Endodermal cell (in vitro differentiated cells): ENCODE measurements at regions not wholly inside any gene's neighbourhood (a gene's known extent, or its start where the extent isn't known, plus 50 kb on each side); places are given as distances from the start of the nearest gene placed in this dataset.

Experiments
- DNase-seq: peaks from one replicate; pipeline ENCODE4 v3.0.0-alpha.2; 2017
- H3K27ac ChIP-seq: 2 replicates; pipeline ENCODE4 v1.5.1; 2013; ENCODE audit warnings: mild to moderate bottlenecking, low read depth, low read length, moderate library complexity
- H3K27me3 ChIP-seq: 2 replicates; pipeline ENCODE4 v1.6.1; 2013; ENCODE audit warnings: mild to moderate bottlenecking, low read length, moderate library complexity; ENCODE audit not compliant: insufficient read depth, control insufficient read depth, poor library complexity, severe bottlenecking
- H3K36me3 ChIP-seq: 2 replicates; pipeline ENCODE4 v1.7.0; 2013; ENCODE audit warnings: mild to moderate bottlenecking, low read length, moderate library complexity; ENCODE audit not compliant: control insufficient read depth, insufficient read depth
- H3K4me1 ChIP-seq: one replicate; pipeline ENCODE4 v1.7.0; 2013; ENCODE audit warnings: low read length; ENCODE audit not compliant: control insufficient read depth, insufficient read depth
- H3K4me3 ChIP-seq: 2 replicates; pipeline ENCODE4 v1.5.1; 2013; ENCODE audit warnings: mild to moderate bottlenecking, low read length, moderate library complexity
- H3K9ac ChIP-seq: 2 replicates; pipeline ENCODE4 v1.6.1; 2013; ENCODE audit warnings: mild to moderate bottlenecking, low read length, moderate library complexity; ENCODE audit not compliant: poor library complexity, severe bottlenecking; ENCODE audit errors: extremely low read depth
- H3K9me3 ChIP-seq: 2 replicates; pipeline ENCODE4 v1.6.1; 2013; ENCODE audit warnings: mild to moderate bottlenecking, low read length, moderate library complexity; ENCODE audit not compliant: control insufficient read depth
- H3K27ac Mint-ChIP-seq: 2 replicates; pipeline ENCODE4 v1.8.0; 2020; ENCODE audit warnings: mixed read lengths
- H3K27me3 Mint-ChIP-seq: 2 replicates; pipeline ENCODE4 v1.8.0; 2021; ENCODE audit warnings: mild to moderate bottlenecking, mixed read lengths; ENCODE audit not compliant: insufficient read depth
- H3K36me3 Mint-ChIP-seq: 2 replicates; pipeline ENCODE4 v1.8.0; 2020; ENCODE audit warnings: low read depth, mixed read lengths
- H3K4me1 Mint-ChIP-seq: 2 replicates; pipeline ENCODE4 v1.8.0; 2020; ENCODE audit warnings: mixed read lengths
- H3K4me3 Mint-ChIP-seq: 2 replicates; pipeline ENCODE4 v1.8.0; 2020; ENCODE audit warnings: mild to moderate bottlenecking, moderate library complexity, mixed read lengths
- H3K9me3 Mint-ChIP-seq: 2 replicates; pipeline ENCODE4 v1.8.0; 2020; ENCODE audit warnings: mild to moderate bottlenecking, mixed read lengths
- CTCF ChIP-seq: fragments of 200-600 bp; sonication (generic); conservative IDR thresholded peaks from 2 replicates; pipeline ENCODE4 v1.5.0; 2021; ENCODE audit warnings: antibody characterized with exemption, mild to moderate bottlenecking
- WGBS, 2 experiments: methylation state at CpG; one replicate each; pipeline versions ENCODE4 v1.1.5 to v1.1.7; 2013; ENCODE audit warnings: missing lambda C conversion rate in 2 of 2, mixed read lengths in 1 of 2; ENCODE audit not compliant: insufficient coverage in 1 of 2, insufficient read length in 1 of 2; 5-methylcytosine and 5-hydroxymethylcytosine counted together

GRCh38 chr3:101149707-101150106 lies 156.5 kb upstream of the ABI3BP start:
- Histone ChIP-seq H3K27ac (no peak overlapping the region), H3K4me3 (no peak overlapping the region), H3K9ac (no peak overlapping the region), H3K9me3 (no peaks in the 10 kb centered on the region), H3K36me3 (no peaks in the 10 kb centered on the region), H3K27me3 (no peaks in the 10 kb centered on the region), H3K4me1 (peaks cover 5% of the 10 kb centered on the region)
- DNase-seq = no peak
- H3K36me3 Mint-ChIP-seq = no peaks in the 10 kb centered on the region
- no peaks in the 10 kb centered on the region for H3K27me3 Mint-ChIP-seq
- TF ChIP-seq CTCF = no peak
- no peaks in the 10 kb centered on the region for H3K9me3 Mint-ChIP-seq
- no peak overlapping the region for H3K4me3 Mint-ChIP-seq
- H3K4me1 Mint-ChIP-seq = peaks cover 4% of the 10 kb centered on the region
- WGBS, 2 experiments = 71 to 99% methylated on average over 1 to 2 of the region's 2 CpGs
- H3K27ac Mint-ChIP-seq = no peak overlapping the region

GRCh38 chr3:101149251-101149650 lies 156.0 kb upstream of the ABI3BP start:
- no peak overlapping the region for H3K4me3 Mint-ChIP-seq
- no peak overlapping the region for H3K27ac Mint-ChIP-seq
- Histone ChIP-seq H3K4me3 (no peak overlapping the region), H3K9ac (no peak overlapping the region), H3K9me3 (no peaks in the 10 kb centered on the region), H3K27me3 (no peaks in the 10 kb centered on the region), H3K4me1 (peaks cover 5% of the 10 kb centered on the region), H3K27ac (no peak overlapping the region), H3K36me3 (no peaks in the 10 kb centered on the region)
- no peaks in the 10 kb centered on the region for H3K36me3 Mint-ChIP-seq
- H3K9me3 Mint-ChIP-seq = no peaks in the 10 kb centered on the region
- peaks cover 4% of the 10 kb centered on the region for H3K4me1 Mint-ChIP-seq
- no peak for DNase-seq
- no peak for TF ChIP-seq CTCF
- WGBS, 2 experiments = no CpG with 5 or more reads among the region's 1 CpG
- H3K27me3 Mint-ChIP-seq = no peaks in the 10 kb centered on the region

GRCh38 chr3:101148001-101148400 lies 154.8 kb upstream of the ABI3BP start:
- Histone ChIP-seq H3K27me3 (no peaks in the 10 kb centered on the region), H3K4me1 (peaks cover 16% of the 10 kb centered on the region), H3K9me3 (no peaks in the 10 kb centered on the region), H3K9ac (no peak overlapping the region), H3K4me3 (no peak overlapping the region), H3K27ac (no peak overlapping the region), H3K36me3 (no peaks in the 10 kb centered on the region)
- H3K27ac Mint-ChIP-seq = no peak overlapping the region
- no peak overlapping the region for H3K4me3 Mint-ChIP-seq
- whole genome bisulfite sequencing, 2 experiments = 76 to 100% methylated on average over 1 to 3 of the region's 3 CpGs
- H3K4me1 Mint-ChIP-seq = peaks cover 16% of the 10 kb centered on the region
- no peaks in the 10 kb centered on the region for H3K36me3 Mint-ChIP-seq
- H3K27me3 Mint-ChIP-seq = no peaks in the 10 kb centered on the region
- no peak for TF ChIP-seq CTCF
- H3K9me3 Mint-ChIP-seq = no peaks in the 10 kb centered on the region
- DNase-seq = no peak
